ENCODE measurements at regions not wholly inside any gene's neighbourhood (a gene's known extent, or its start where the extent isn't known, plus 50 kb on each side); places are given as distances from the start of the nearest gene placed in this dataset.

DNA sequence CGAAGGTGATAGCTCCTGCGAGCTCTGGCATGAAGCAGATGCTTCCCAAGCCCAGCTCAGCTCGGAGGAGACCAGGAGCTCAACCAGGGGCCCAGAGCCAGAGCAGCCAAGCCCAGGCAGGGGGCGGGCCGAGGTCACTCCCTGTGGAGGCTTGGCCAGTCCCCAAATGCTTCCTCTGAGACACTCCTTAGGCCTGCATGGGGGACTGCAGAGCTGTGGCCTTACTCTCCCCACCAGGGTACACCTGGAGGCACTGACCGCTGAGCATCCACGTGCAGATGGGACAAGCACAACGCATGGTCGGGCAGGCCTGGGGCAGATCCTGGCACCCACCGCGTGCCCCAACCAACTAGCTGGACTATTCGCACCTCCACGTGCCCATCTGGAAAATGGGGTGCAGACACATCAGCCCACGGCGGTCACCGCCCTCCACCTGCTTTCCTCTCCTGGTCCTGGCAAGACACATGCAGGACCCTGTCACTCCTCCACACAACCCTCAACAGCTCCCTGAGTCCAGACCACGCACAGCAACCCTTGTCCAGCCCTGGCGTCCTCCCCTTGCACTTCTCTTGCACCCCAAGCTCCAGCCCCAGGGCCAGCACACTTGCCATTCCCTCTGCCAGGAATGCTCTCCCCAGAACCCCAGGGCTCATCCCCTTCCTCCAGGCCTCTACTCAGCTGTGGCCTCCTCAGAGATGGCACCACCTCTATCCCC is 164.7 kb upstream of the IQSEC1 start:
- peaks cover 0 to 5% of the 10 kb centered on the region in 2 donors for H3K27me3 ChIP-seq (ENCODE audit: control insufficient read depth in 1 of 2, insufficient read depth in 2 of 2, low read length in 2 of 2)
- WGBS, 2 donors = 84 to 91% methylated on average over 18 of the region's 18 CpGs

DNA sequence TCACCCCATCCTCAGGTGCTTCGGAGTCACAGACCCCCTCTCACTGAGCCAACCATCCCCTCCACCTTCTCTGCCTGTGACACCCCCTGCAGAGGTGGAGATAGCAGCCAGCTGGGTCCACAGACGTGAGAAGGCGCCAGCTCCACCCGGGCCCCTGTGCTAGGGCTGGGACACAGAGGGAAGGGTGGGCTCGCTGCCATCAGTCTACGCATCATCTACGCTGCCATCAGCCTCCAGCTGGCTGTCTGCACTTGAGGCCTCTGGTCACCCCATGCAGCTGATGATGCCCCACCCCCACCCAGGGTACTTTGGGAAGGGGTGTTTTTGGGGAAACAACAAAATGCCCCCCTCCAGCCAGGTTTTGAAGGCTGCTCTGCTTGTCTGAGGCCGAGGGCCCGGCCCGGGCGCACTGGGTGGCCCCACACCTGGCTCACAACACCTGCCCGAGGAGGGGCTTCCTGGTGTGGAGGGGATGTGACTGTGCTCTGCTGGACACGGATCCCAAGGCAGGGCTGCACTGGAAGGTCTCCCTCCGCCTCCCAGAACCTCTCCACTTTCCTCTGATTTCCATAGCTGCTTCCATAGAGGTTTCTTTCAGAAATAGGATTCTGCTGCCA is 163.4 kb upstream of the IQSEC1 start:
- no peak overlapping the region for H3K4me3 ChIP-seq (ENCODE audit: low read depth in 1 of 2, low read length in 2 of 2)
- peaks cover 6 to 9% of the 10 kb centered on the region in 2 donors for H3K4me1 ChIP-seq (ENCODE audit: control insufficient read depth in 2 of 2, insufficient read depth in 2 of 2, low read length in 1 of 2)
- peaks cover 0 to 2% of the 10 kb centered on the region in 2 donors for H3K9me3 ChIP-seq (ENCODE audit: control insufficient read depth in 2 of 2, insufficient read depth in 1 of 2, low read depth in 1 of 2, low read length in 1 of 2)
- peaks cover 0 to 5% of the 10 kb centered on the region in 2 donors for H3K27me3 ChIP-seq (ENCODE audit: control insufficient read depth in 1 of 2, insufficient read depth in 2 of 2, low read length in 2 of 2)
- no peaks in the 10 kb centered on the region for H3K36me3 ChIP-seq (ENCODE audit: control insufficient read depth in 2 of 2, insufficient read depth in 2 of 2, low read length in 1 of 2)
- no peak overlapping the region for H3K27ac ChIP-seq (ENCODE audit: low read depth in 2 of 2, low read length in 1 of 2)
- 83 to 84% methylated on average over 14 of the region's 14 CpGs for WGBS, 2 donors

More for the DNA sequence above, 164.7 kb upstream of the IQSEC1 start:
- Histone ChIP-seq H3K9me3 (ENCODE audit: control insufficient read depth in 2 of 2, insufficient read depth in 1 of 2, low read depth in 1 of 2, low read length in 1 of 2) (peaks cover 0 to 2% of the 10 kb centered on the region in 2 donors), H3K4me3 (ENCODE audit: low read depth in 1 of 2, low read length in 2 of 2) (no peak overlapping the region), H3K27ac (ENCODE audit: low read depth in 2 of 2, low read length in 1 of 2) (no peak overlapping the region), H3K4me1 (ENCODE audit: control insufficient read depth in 2 of 2, insufficient read depth in 2 of 2, low read length in 1 of 2) (peaks cover 5 to 6% of the 10 kb centered on the region in 2 donors), H3K36me3 (ENCODE audit: control insufficient read depth in 2 of 2, insufficient read depth in 2 of 2, low read length in 1 of 2) (no peaks in the 10 kb centered on the region)

DNA sequence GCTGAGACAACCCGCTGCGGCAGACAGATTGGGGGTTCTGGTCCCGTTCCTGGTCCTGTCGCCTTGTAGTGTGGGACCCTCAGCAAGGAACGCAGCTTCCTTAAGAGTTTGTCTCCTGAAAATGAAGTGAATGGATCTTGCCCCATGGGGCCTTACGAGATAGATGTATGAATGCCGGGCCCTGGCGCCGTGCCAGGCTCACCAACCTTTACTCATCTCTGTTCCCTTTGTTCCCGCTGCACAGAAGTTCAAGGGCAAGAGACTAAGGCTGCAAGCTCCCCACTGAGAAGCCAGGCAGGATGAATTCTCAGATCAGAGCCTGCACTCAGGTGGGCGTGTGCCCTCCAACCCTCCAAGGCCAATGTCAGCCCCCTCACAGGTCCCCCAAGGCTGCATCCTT is 162.7 kb upstream of the IQSEC1 start:
- H3K27ac ChIP-seq (ENCODE audit: low read depth in 2 of 2, low read length in 1 of 2) = no peak overlapping the region
- peaks cover 0 to 2% of the 10 kb centered on the region in 2 donors for H3K9me3 ChIP-seq (ENCODE audit: control insufficient read depth in 2 of 2, insufficient read depth in 1 of 2, low read depth in 1 of 2, low read length in 1 of 2)
- 69 to 71% methylated on average over 11 of the region's 11 CpGs for WGBS, 2 donors
- H3K4me1 ChIP-seq (ENCODE audit: control insufficient read depth in 2 of 2, insufficient read depth in 2 of 2, low read length in 1 of 2) = peaks cover 6 to 9% of the 10 kb centered on the region in 2 donors
- H3K4me3 ChIP-seq (ENCODE audit: low read depth in 1 of 2, low read length in 2 of 2) = no peak overlapping the region
- H3K36me3 ChIP-seq (ENCODE audit: control insufficient read depth in 2 of 2, insufficient read depth in 2 of 2, low read length in 1 of 2) = no peaks in the 10 kb centered on the region
- H3K27me3 ChIP-seq (ENCODE audit: control insufficient read depth in 1 of 2, insufficient read depth in 2 of 2, low read length in 2 of 2) = peaks cover 0 to 5% of the 10 kb centered on the region in 2 donors

DNA sequence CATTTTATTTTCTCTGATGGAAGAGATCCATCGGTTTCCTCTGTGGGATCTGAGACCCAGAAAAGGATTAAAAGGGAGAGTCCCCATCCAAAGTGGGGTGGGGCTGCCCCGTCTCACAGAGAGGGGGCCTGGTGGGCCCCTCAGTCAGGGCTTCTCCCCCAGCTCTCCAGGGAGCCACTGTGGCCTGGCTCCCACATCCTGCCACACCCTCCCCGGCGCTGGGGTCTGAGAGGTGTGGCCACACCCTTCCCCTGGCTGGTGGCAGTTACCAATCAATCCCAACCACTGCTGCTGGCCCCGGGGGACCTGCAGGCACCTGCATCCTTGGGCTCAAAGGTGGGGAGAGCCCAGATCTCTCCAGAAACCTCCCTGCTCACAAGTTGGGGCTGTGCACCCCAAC is 161.8 kb upstream of the IQSEC1 start:
- 10 to 28% methylated on average over 5 of the region's 5 CpGs for WGBS, 2 donors
- H3K27me3 ChIP-seq (ENCODE audit: control insufficient read depth in 1 of 2, insufficient read depth in 2 of 2, low read length in 2 of 2) = peaks cover 0 to 5% of the 10 kb centered on the region in 2 donors

DNA sequence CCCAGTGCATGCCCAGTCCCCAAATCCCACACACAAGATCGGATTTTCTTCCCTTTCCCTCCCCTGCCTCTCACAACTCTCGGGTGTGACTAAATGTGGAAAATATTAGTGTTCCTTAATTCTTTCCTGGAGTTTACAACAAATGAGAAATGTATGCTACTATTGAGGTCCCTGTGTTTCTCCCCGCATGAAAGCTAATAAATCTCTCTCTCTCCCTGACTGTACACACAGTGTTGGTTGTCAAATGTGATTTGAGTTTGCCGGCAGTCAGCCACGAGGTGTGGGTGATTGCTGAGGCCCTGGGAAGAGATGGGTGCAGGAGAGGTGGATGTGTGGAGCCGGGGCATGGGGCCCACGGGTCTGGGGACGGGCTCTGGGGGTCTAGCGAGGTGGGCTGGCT is 161.4 kb upstream of the IQSEC1 start:
- Histone ChIP-seq H3K4me3 (ENCODE audit: low read depth in 1 of 2, low read length in 2 of 2) (no peak overlapping the region), H3K27me3 (ENCODE audit: control insufficient read depth in 1 of 2, insufficient read depth in 2 of 2, low read length in 2 of 2) (peaks cover 0 to 5% of the 10 kb centered on the region in 2 donors)
- WGBS, 2 donors = 28 to 40% methylated on average over 9 of the region's 9 CpGs

More for the DNA sequence above, 161.8 kb upstream of the IQSEC1 start:
- no peak overlapping the region for H3K4me3 ChIP-seq (ENCODE audit: low read depth in 1 of 2, low read length in 2 of 2)
- H3K27ac ChIP-seq (ENCODE audit: low read depth in 2 of 2, low read length in 1 of 2) = no peak overlapping the region
- peaks cover 6 to 9% of the 10 kb centered on the region in 2 donors for H3K4me1 ChIP-seq (ENCODE audit: control insufficient read depth in 2 of 2, insufficient read depth in 2 of 2, low read length in 1 of 2)
- no peaks in the 10 kb centered on the region for H3K36me3 ChIP-seq (ENCODE audit: control insufficient read depth in 2 of 2, insufficient read depth in 2 of 2, low read length in 1 of 2)
- H3K9me3 ChIP-seq (ENCODE audit: control insufficient read depth in 2 of 2, insufficient read depth in 1 of 2, low read depth in 1 of 2, low read length in 1 of 2) = peaks cover 0 to 2% of the 10 kb centered on the region in 2 donors

DNA sequence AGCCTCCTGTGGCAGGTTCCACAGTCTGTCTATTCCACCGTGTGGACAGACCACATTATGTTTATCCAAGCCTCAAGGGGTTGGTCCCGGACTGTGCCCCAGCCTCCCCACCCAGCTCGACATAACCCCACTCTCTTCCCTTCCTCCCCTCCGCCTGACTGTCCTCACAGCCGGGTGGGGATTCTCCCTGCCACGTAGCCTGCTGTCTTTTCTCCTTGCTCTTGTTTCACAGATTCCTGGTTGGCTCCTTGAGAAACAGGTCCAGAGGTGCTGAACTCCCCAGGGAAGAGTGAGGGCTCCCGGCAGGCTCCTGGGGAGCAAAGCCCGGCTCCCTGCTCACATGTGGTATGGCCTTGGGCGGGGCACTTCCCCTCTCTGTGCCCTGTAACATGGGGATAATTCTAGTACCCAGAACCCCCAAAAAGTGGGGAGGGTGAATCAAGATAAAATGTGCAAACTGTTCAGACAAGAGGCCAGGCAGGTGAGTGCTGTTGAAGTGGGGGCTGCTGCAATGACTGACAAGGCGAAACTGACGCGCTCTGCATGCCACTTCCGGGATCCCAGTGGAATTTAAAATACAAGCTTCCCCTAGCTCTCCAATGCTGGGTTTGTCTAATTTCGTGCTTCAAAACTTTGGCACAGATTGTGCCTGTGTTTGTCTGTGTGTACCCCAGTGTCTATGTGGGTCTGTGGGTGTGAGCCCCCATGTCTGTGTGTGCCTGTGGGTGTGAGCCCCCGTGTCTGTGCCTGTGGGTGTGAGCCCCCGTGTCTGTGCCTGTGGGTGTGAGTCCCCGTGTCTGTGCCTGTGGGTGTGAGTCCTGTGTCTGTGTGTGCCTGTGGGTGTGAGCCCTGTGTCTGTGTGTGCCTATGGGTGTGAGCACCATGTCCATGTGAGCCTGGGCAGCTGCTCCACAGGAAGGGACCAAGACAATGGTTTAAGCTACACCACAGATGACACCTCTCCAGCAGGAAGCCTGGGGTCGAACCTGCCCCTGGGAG is 160.6 kb upstream of the IQSEC1 start:
- H3K4me3 ChIP-seq (ENCODE audit: low read depth in 1 of 2, low read length in 2 of 2) = no peak overlapping the region
- H3K27me3 ChIP-seq (ENCODE audit: control insufficient read depth in 1 of 2, insufficient read depth in 2 of 2, low read length in 2 of 2) = peaks cover 0 to 5% of the 10 kb centered on the region in 2 donors
- no peaks in the 10 kb centered on the region for H3K36me3 ChIP-seq (ENCODE audit: control insufficient read depth in 2 of 2, insufficient read depth in 2 of 2, low read length in 1 of 2)
- H3K9me3 ChIP-seq (ENCODE audit: control insufficient read depth in 2 of 2, insufficient read depth in 1 of 2, low read depth in 1 of 2, low read length in 1 of 2) = peaks cover 0 to 2% of the 10 kb centered on the region in 2 donors
- no peak overlapping the region for H3K27ac ChIP-seq (ENCODE audit: low read depth in 2 of 2, low read length in 1 of 2)
- 53 to 57% methylated on average over 18 of the region's 18 CpGs for WGBS, 2 donors
- peaks cover 6 to 9% of the 10 kb centered on the region in 2 donors for H3K4me1 ChIP-seq (ENCODE audit: control insufficient read depth in 2 of 2, insufficient read depth in 2 of 2, low read length in 1 of 2)

More for the DNA sequence above, 161.4 kb upstream of the IQSEC1 start:
- Histone ChIP-seq H3K4me1 (ENCODE audit: control insufficient read depth in 2 of 2, insufficient read depth in 2 of 2, low read length in 1 of 2) (peaks cover 6 to 9% of the 10 kb centered on the region in 2 donors), H3K27ac (ENCODE audit: low read depth in 2 of 2, low read length in 1 of 2) (no peak overlapping the region), H3K9me3 (ENCODE audit: control insufficient read depth in 2 of 2, insufficient read depth in 1 of 2, low read depth in 1 of 2, low read length in 1 of 2) (peaks cover 0 to 2% of the 10 kb centered on the region in 2 donors), H3K36me3 (ENCODE audit: control insufficient read depth in 2 of 2, insufficient read depth in 2 of 2, low read length in 1 of 2) (no peaks in the 10 kb centered on the region)

DNA sequence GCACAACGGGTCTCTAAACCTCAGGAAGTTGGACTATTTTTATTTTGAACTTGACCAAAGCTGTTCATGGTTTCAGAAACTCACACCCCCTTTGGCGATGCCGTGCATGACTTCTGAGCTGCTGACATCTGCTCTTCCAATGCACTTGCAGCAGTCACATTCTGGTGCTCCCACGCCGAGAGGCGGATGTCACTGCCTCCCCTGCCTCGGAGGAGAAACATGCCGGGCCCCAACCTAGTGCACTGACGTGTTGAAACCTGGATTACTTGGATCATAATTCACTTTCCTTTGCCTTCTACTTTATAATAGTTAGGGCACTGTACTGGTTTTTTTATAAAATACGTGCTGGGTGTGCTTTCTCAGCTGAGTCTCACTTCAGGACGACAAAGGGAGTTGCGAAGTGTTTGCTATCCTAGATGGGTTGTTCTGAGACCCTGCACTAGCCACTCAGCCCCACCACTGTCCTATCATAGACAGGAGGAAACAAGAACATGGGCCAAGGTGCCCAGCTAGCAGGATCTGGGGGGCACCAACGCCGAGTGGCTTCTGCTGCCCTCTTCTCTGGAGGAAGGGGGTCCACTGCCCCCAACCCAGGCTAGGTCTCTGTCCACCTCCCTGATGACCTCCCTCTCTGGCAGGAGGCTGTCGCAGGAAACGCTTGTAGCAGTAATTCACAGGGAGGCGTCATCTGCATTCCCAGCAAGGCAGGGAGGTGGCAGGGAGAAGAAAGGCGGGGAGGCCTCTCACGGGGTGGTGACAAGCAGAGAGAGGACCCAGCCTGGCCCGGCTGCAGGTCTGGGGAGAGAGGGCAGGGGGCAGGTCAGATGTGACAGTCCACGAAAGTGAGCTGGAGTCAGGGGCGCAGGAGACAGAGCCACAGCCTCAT is 158.8 kb upstream of the IQSEC1 start:
- 52 to 59% methylated on average over 22 of the region's 22 CpGs for WGBS, 2 donors
- Histone ChIP-seq H3K27me3 (ENCODE audit: control insufficient read depth in 1 of 2, insufficient read depth in 2 of 2, low read length in 2 of 2) (peaks cover 0 to 5% of the 10 kb centered on the region in 2 donors), H3K9me3 (ENCODE audit: control insufficient read depth in 2 of 2, insufficient read depth in 1 of 2, low read depth in 1 of 2, low read length in 1 of 2) (no peaks in the 10 kb centered on the region), H3K4me1 (ENCODE audit: control insufficient read depth in 2 of 2, insufficient read depth in 2 of 2, low read length in 1 of 2) (peaks cover 3 to 9% of the 10 kb centered on the region in 2 donors), H3K4me3 (ENCODE audit: low read depth in 1 of 2, low read length in 2 of 2) (no peak overlapping the region), H3K27ac (ENCODE audit: low read depth in 2 of 2, low read length in 1 of 2) (no peak overlapping the region), H3K36me3 (ENCODE audit: control insufficient read depth in 2 of 2, insufficient read depth in 2 of 2, low read length in 1 of 2) (no peaks in the 10 kb centered on the region)

DNA sequence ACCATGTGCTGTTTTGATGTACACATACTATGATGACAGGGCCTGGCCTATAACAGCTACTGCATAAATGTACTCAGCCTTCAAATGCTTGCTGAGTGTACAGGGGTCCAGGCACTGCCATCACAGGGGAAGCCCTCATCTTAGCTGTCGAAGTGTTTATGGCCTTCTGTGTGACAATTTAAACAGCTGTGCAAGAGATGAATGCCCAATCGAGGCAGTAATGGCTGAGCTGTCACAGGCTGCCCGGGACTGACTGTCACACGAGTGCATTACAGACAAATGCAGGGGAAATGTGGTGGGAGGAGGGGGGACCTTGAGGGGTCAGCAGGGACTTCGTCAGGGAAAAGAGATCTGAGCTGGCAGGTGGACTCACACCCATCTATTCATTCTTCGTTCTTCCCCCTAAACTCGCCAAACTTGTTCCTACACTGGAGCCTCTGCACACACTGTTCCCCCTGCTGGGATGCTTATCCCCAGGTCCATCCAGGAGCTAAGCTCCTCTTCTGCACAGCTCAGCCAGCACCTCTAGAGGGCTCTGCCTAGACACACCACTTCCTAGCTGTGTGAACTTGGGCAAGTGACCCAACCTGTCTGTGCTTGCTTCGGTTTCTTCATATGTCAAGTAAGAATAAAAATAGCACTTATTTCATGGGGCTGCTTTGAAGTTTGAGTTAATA is 156.2 kb upstream of the IQSEC1 start:
- Histone ChIP-seq H3K27ac (ENCODE audit: low read depth in 2 of 2, low read length in 1 of 2) (no peak overlapping the region), H3K4me3 (ENCODE audit: low read depth in 1 of 2, low read length in 2 of 2) (no peak overlapping the region), H3K27me3 (ENCODE audit: control insufficient read depth in 1 of 2, insufficient read depth in 2 of 2, low read length in 2 of 2) (no peaks in the 10 kb centered on the region), H3K9me3 (ENCODE audit: control insufficient read depth in 2 of 2, insufficient read depth in 1 of 2, low read depth in 1 of 2, low read length in 1 of 2) (no peaks in the 10 kb centered on the region), H3K4me1 (ENCODE audit: control insufficient read depth in 2 of 2, insufficient read depth in 2 of 2, low read length in 1 of 2) (peaks cover 0 to 4% of the 10 kb centered on the region in 2 donors), H3K36me3 (ENCODE audit: control insufficient read depth in 2 of 2, insufficient read depth in 2 of 2, low read length in 1 of 2) (no peaks in the 10 kb centered on the region)
- WGBS, 2 donors = 49 to 50% methylated on average over 8 of the region's 8 CpGs

Measured in esophagus (tissue), 2 donors.